ENCODE measurements at regions not wholly inside any gene's neighbourhood (a gene's known extent, or its start where the extent isn't known, plus 50 kb on each side); places are given as distances from the start of the nearest gene placed in this dataset.

GRCh38 chr5:56309262-56309826 is 76.2 kb upstream of the ANKRD55 start:
- peaks cover 0 to 5% (median 0%) of the 10 kb centered on the region in 3 donors for H3K9me3 ChIP-seq
- TF ChIP-seq, protein P1, sequence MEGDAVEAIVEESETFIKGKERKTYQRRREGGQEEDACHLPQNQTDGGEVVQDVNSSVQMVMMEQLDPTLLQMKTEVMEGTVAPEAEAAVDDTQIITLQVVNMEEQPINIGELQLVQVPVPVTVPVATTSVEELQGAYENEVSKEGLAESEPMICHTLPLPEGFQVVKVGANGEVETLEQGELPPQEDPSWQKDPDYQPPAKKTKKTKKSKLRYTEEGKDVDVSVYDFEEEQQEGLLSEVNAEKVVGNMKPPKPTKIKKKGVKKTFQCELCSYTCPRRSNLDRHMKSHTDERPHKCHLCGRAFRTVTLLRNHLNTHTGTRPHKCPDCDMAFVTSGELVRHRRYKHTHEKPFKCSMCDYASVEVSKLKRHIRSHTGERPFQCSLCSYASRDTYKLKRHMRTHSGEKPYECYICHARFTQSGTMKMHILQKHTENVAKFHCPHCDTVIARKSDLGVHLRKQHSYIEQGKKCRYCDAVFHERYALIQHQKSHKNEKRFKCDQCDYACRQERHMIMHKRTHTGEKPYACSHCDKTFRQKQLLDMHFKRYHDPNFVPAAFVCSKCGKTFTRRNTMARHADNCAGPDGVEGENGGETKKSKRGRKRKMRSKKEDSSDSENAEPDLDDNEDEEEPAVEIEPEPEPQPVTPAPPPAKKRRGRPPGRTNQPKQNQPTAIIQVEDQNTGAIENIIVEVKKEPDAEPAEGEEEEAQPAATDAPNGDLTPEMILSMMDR (IDR thresholded peaks at IDR 0.05), result no peak
- H3K27ac ChIP-seq, result no peak overlapping the region
- no peaks in the 10 kb centered on the region for H3K36me3 ChIP-seq
- no peak overlapping the region for H3K4me3 ChIP-seq
- DNase-seq, result no peak
- no peaks in the 10 kb centered on the region for H3K27me3 ChIP-seq
- no peaks in the 10 kb centered on the region for H3K4me1 ChIP-seq
- intact Hi-C loops (cut with DNase I; ENCODE audit: low total_unique reads), result no loop called here

GRCh38 chr5:56307714-56308333 is 74.7 kb upstream of the ANKRD55 start:
- peaks cover 0 to 5% (median 0%) of the 10 kb centered on the region in 3 donors for H3K9me3 ChIP-seq
- H3K27me3 ChIP-seq, result no peaks in the 10 kb centered on the region
- intact Hi-C loops (cut with DNase I; ENCODE audit: low total_unique reads), result no loop called here
- H3K27ac ChIP-seq, result no peak overlapping the region
- H3K36me3 ChIP-seq, result no peaks in the 10 kb centered on the region
- no peak overlapping the region for H3K4me3 ChIP-seq
- H3K4me1 ChIP-seq, result no peaks in the 10 kb centered on the region
- no peak for DNase-seq
- TF ChIP-seq, protein P1 (IDR thresholded peaks at IDR 0.05), result no peak

DNA sequence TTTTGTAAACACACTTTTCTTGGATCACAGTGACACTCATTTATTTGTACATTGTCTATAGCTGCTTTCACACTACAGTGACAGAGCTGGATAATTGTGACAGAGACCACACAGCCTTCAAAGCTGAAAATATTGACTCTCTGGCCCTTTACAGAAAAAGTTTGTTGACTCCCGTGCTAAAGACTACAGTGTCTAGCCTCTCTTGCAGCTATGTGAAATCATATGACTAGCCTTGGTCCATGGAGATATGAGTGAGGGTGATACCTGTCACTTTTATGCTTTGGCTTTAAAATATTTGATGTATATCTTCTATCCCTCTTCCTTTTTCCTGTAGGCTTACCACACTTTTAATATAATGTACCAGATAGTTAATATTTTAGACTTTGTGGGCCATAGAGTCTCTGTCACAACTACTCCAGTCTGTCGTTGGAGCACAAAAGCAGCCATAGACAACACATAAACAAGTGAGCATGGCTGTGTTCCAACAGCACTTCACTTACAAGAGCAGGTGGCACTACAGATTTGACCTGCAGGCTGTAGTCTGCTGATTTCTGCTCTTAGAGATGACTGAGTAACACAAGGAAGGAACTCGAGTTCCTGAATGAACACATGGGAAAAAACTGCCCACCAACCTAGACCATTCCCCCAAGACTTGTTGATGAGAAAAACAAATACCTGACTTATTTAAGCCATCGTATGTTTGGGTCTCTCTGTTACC is 73.5 kb upstream of the ANKRD55 start:
- Histone ChIP-seq H3K27ac (no peak overlapping the region), H3K4me1 (no peaks in the 10 kb centered on the region), H3K36me3 (no peaks in the 10 kb centered on the region), H3K27me3 (no peaks in the 10 kb centered on the region), H3K4me3 (no peak overlapping the region), H3K9me3 (peaks cover 0 to 5% (median 0%) of the 10 kb centered on the region in 3 donors)
- intact Hi-C loops (cut with DNase I; ENCODE audit: low total_unique reads), result no loop called here
- no peak for DNase-seq
- TF ChIP-seq, protein P1 (IDR thresholded peaks at IDR 0.05), result no peak

DNA sequence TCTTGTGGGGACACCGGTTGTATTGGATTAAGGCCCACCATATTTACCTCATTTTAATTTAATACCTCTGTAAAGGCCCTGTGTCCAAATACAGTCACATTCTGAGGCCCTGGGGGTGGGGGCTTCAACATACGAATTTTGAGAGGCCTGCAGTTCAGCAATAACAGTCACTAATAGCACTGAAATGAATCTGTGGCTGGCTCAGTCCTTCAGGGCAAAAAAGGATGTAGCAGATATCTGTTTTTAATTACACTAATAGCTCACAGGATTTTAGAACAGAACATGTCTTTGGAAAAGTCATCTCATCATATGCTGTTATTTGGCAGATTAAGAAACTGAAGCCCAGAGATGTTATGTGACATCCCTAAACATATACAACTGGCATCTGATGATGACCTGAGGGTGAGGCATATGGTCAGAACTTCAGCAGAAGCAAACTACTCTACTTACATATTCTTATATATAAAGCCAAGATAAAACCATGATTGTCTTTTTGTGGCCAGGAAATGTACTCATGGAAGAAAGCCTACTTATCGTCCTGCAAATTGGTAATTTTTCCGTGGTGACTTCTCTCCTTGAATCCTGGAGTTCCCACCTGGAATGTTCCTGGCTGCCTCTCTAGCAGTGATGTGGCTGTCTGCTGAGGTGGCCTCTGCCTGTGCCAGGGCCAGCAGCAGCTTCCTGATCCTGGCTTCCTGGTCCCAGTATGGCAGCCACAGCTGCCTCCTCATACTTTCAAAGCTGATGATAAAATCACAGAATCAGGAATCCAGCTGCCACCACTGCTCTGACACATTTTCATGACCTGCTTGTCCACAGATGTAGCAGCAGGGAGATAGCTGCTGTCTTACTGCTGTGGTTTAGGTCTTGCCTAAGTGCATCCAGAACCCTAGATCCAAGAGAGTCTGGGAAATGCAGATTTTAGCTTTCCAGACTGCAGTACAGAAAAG is 72.1 kb upstream of the ANKRD55 start:
- Histone ChIP-seq H3K36me3 (no peaks in the 10 kb centered on the region), H3K27ac (no peak overlapping the region), H3K9me3 (peaks cover 0 to 5% (median 0%) of the 10 kb centered on the region in 3 donors), H3K4me1 (no peaks in the 10 kb centered on the region), H3K4me3 (no peak overlapping the region), H3K27me3 (no peaks in the 10 kb centered on the region)
- TF ChIP-seq, protein P1 (IDR thresholded peaks at IDR 0.05), result no peak
- intact Hi-C loops (cut with DNase I; ENCODE audit: low total_unique reads), result no loop called here
- DNase-seq, result no peak

DNA sequence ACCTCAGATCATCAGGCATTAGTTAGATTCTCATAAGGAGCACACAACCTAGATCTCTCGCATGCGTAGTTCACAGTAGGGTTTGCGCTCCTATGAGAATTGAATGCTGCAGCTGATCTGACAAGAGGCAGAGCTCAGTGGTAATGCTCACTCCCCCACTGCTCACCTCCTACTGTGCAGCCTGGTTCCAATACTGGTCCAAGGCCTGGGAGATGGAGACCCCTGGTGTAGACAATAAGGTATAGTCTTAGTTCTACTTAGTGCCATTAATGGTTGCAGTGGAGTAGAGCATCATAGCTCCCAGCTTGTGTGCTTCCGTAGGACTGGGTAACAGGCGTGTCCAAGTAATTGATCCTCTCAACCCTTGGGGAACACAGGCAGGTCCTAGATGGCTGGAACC is 70.4 kb upstream of the ANKRD55 start:
- intact Hi-C loops (cut with DNase I; ENCODE audit: low total_unique reads), result no loop called here
- H3K9me3 ChIP-seq, result peaks cover 0 to 5% (median 0%) of the 10 kb centered on the region in 3 donors
- H3K27me3 ChIP-seq, result no peaks in the 10 kb centered on the region
- TF ChIP-seq, protein P1 (IDR thresholded peaks at IDR 0.05), result no peak
- no peak overlapping the region for H3K27ac ChIP-seq
- H3K4me3 ChIP-seq, result no peak overlapping the region
- no peaks in the 10 kb centered on the region for H3K36me3 ChIP-seq
- DNase-seq, result no peak
- H3K4me1 ChIP-seq, result peaks cover 0 to 10% (median 5%) of the 10 kb centered on the region in 4 donors

All from tibial artery (tissue), 4 donors.